Upper lobe of left lung (tissue), 6 donors: ENCODE measurements at regions not wholly inside any gene's neighbourhood (a gene's known extent, or its start where the extent isn't known, plus 50 kb on each side); places are given as distances from the start of the nearest gene placed in this dataset.

Source experiments
- ATAC-seq, 2 donors: fragments of 200-7000 bp; cut with Tn5 transposase; one replicate each; pipeline ENCODE4 v1.9.1; 2022; ENCODE audit warnings: mild to moderate bottlenecking in 2 of 2, moderate library complexity in 2 of 2; ENCODE audit not compliant: low FRiP score in 2 of 2
- DNase-seq, 2 donors: peaks; one replicate each; pipeline ENCODE4 v3.0.0-alpha.2; 2019 to 2020
- H3K27ac ChIP-seq, 4 donors: fragments of 200-600 bp; sonication (generic); one replicate each; pipeline ENCODE4 v1.5.1; 2016 to 2019
- H3K27me3 ChIP-seq, 4 donors: fragments of 200-600 bp; sonication (generic); one replicate each; pipeline ENCODE4 v1.5.1; 2017 to 2019
- H3K36me3 ChIP-seq, 4 donors: fragments of 200-600 bp; sonication (generic); one replicate each; pipeline ENCODE4 v1.5.1; 2016 to 2019
- H3K4me1 ChIP-seq, 4 donors: fragments of 200-600 bp; sonication (generic); one replicate each; pipeline ENCODE4 v1.5.1; 2018 to 2019
- H3K4me3 ChIP-seq, 4 donors: fragments of 200-600 bp; sonication (generic); one replicate each; pipeline ENCODE4 v1.5.1; 2017 to 2019; ENCODE audit warnings: mild to moderate bottlenecking in 2 of 4, moderate library complexity in 1 of 4
- H3K9me3 ChIP-seq, 4 donors: fragments of 200-600 bp; sonication (generic); one replicate each; pipeline ENCODE4 v1.5.1; 2018 to 2019
- EP300 ChIP-seq, 4 donors: sonication (generic); formaldehyde crosslinking; IDR thresholded peaks; one replicate each; pipeline ENCODE4 v1.5.1; 2017; ENCODE audit warnings: antibody characterized with exemption in 4 of 4, control low read depth in 2 of 4
- POLR2A ChIP-seq, 4 donors: fragments of 450-650 bp; IDR thresholded peaks; one replicate each; pipeline ENCODE4 v1.5.1; 2016 to 2017; ENCODE audit warnings: antibody characterized with exemption in 4 of 4, mild to moderate bottlenecking in 2 of 4
- POLR2AphosphoS5 ChIP-seq, 2 donors: sonication (generic); formaldehyde crosslinking; IDR thresholded peaks; one replicate each; pipeline ENCODE4 v1.5.1; 2017; ENCODE audit warnings: antibody characterized with exemption in 2 of 2
- WGBS, 2 donors: methylation state at CpG; one replicate each; pipeline ENCODE4 v1.1.5; 2017 to 2018; 5-methylcytosine and 5-hydroxymethylcytosine counted together
- TF ChIP-seq, protein P1 (sequence below), 6 experiments: fragments of 450-650 bp in 4 of 6; fragments of 200-600 bp in 2 of 6; sonication (generic) in 2 of 6; IDR thresholded peaks; one replicate each; pipeline ENCODE4 v1.5.1; 2016 to 2019; ENCODE audit warnings: antibody characterized with exemption in 6 of 6
- donor health status: DM: no; HTN: no; CAD: no; lungs with moderate emphysema.
- donor health status: DM: no; HTN: yes; CAD: no; lungs with severe emphysema.

DNA sequence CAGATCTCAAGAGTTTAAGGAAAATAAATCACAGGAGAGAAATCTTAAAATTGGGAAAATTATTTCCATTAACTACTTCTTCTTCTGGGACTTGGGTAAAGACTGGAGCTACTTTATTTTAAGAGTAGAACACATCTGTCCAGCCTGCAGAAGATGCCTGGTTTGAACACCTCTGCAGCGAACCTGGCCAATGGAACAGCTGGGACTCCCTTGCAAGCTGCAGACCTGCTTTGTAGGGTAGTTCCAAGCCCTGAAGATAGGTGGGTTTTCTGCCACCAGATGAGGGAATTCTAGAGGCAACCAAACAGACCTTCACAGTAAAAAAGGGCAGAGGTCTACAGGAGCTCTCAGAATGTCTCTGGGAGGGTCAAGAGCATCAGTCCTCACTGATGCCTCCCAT, 86.5 kb upstream of the CACNA1E start:
- Histone ChIP-seq H3K36me3 (no peaks in the 10 kb centered on the region), H3K4me1 (no peaks in the 10 kb centered on the region), H3K27ac (no peak overlapping the region), H3K27me3 (no peaks in the 10 kb centered on the region), H3K9me3 (no peaks in the 10 kb centered on the region), H3K4me3 (no peak overlapping the region)
- ATAC-seq (no peak), DNase-seq (no peak)
- TF ChIP-seq, protein P1, sequence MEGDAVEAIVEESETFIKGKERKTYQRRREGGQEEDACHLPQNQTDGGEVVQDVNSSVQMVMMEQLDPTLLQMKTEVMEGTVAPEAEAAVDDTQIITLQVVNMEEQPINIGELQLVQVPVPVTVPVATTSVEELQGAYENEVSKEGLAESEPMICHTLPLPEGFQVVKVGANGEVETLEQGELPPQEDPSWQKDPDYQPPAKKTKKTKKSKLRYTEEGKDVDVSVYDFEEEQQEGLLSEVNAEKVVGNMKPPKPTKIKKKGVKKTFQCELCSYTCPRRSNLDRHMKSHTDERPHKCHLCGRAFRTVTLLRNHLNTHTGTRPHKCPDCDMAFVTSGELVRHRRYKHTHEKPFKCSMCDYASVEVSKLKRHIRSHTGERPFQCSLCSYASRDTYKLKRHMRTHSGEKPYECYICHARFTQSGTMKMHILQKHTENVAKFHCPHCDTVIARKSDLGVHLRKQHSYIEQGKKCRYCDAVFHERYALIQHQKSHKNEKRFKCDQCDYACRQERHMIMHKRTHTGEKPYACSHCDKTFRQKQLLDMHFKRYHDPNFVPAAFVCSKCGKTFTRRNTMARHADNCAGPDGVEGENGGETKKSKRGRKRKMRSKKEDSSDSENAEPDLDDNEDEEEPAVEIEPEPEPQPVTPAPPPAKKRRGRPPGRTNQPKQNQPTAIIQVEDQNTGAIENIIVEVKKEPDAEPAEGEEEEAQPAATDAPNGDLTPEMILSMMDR (IDR thresholded peaks at IDR 0.05) = no peak
- TF ChIP-seq POLR2A (IDR thresholded peaks at IDR 0.05) = no peak
- no peak for TF ChIP-seq EP300 (IDR thresholded peaks at IDR 0.05)
- no peak for TF ChIP-seq POLR2AphosphoS5 (IDR thresholded peaks at IDR 0.05)
- 85 to 89% methylated on average over 1 of the region's 1 CpG for WGBS, 2 donors

DNA sequence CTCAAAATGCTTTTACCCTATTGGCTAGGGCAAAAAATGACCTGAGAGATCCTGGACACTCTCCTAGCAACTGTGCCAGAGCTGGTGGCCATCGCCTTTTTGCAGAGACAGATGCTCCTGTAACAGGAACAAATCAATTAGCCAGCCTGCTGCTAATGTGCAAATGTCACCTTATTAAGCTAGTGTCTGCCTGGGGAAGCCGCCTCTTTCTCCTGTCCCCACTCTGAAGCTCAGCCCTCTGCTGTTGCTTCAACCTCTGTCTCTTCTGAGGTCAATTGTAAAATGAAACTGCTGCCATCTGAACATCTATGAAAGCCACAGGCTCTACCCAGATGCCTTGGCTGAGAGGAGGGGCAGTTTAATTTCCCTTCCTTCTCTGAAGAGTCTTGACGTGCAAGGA, 85.5 kb upstream of the CACNA1E start:
- Histone ChIP-seq H3K4me1 (no peaks in the 10 kb centered on the region), H3K36me3 (no peaks in the 10 kb centered on the region), H3K27ac (no peak overlapping the region), H3K9me3 (no peaks in the 10 kb centered on the region), H3K4me3 (no peak overlapping the region), H3K27me3 (no peaks in the 10 kb centered on the region)
- ATAC-seq = no peak
- no peak for DNase-seq
- 47 to 64% methylated on average over 2 to 3 of the region's 3 CpGs for WGBS, 2 donors
- no peak for TF ChIP-seq POLR2A (IDR thresholded peaks at IDR 0.05)
- no peak for TF ChIP-seq POLR2AphosphoS5 (IDR thresholded peaks at IDR 0.05)
- TF ChIP-seq, protein P1 (IDR thresholded peaks at IDR 0.05) = no peak
- TF ChIP-seq EP300 (IDR thresholded peaks at IDR 0.05) = no peak

DNA sequence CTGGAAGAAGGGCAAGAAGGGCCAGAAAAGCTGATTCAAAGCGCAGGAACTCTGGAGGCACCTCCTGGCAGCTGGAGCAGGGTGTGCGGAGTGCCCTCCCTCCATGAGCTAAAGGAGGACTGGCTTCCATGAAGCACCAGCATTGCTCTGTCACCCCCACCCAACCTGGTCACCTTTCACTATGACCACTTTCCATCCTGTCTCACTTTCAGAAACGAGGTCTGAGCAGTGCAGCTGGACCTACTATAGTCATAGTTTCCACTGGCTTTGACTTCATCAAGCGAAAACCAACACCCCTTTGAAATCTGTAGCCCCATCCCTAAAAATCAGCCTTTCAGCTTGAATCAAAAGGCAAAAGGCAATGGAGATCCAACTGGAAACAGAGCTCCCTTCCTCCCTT, 84.8 kb upstream of the CACNA1E start:
- no peak overlapping the region for H3K4me3 ChIP-seq
- ATAC-seq (no peak), DNase-seq (no peak)
- no peaks in the 10 kb centered on the region for H3K27me3 ChIP-seq
- no peak for TF ChIP-seq EP300 (IDR thresholded peaks at IDR 0.05)
- no peak for TF ChIP-seq POLR2A (IDR thresholded peaks at IDR 0.05)
- TF ChIP-seq, protein P1 (IDR thresholded peaks at IDR 0.05) = no peak
- TF ChIP-seq POLR2AphosphoS5 (IDR thresholded peaks at IDR 0.05) = no peak
- H3K36me3 ChIP-seq = no peaks in the 10 kb centered on the region
- H3K4me1 ChIP-seq = no peaks in the 10 kb centered on the region
- H3K9me3 ChIP-seq = no peaks in the 10 kb centered on the region
- no peak overlapping the region for H3K27ac ChIP-seq
- 79 to 85% methylated on average over 4 of the region's 4 CpGs for WGBS, 2 donors

DNA sequence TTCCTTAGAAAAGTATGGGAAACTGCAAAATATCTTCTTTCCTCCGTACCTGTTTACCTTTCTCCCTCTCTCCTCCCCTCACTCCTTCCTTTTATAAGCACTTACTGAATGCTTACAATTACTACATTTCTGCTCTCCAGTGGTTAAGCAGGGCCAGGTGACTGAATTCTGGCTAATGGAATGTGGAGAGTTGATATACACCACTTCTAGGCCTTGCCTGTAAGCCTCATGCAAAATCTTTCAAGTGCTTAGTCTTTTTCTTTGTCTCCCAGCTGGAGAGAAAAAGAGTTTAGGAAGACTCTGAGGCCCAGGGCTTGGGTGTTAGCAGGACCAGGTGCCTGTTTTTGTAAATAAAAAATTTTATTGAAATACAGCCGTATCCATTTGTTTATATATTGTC, 77.7 kb upstream of the CACNA1E start:
- DNase-seq = no peak
- WGBS, 2 donors = 59 to 62% methylated on average over 2 of the region's 2 CpGs
- no peaks in the 10 kb centered on the region for H3K9me3 ChIP-seq
- TF ChIP-seq, protein P1 (IDR thresholded peaks at IDR 0.05) = no peak
- no peak overlapping the region for H3K27ac ChIP-seq
- no peak overlapping the region for H3K4me3 ChIP-seq
- no peaks in the 10 kb centered on the region for H3K27me3 ChIP-seq
- H3K36me3 ChIP-seq = no peaks in the 10 kb centered on the region
- ATAC-seq = no peak
- no peaks in the 10 kb centered on the region for H3K4me1 ChIP-seq

DNA sequence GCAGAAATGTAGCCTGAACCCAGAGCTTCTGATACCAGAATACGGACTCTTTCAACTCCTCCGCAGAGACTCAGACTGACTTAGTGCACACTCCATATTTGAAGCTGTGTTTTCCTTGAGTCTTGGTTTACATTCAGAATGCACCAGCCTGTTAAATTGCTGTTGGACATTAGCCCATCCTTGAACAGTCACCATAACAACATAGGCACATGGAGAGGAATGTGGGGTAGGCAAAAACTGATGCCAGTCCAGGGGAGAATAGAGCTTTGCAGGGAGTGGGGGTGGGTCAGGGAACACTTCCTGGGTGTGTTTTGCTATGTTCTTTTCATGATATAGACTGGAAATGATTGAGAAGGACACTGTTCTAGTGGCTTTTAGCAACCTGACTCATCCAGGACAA, 76.3 kb upstream of the CACNA1E start:
- no peak for DNase-seq
- Histone ChIP-seq H3K27ac (no peak overlapping the region), H3K36me3 (no peaks in the 10 kb centered on the region), H3K4me3 (no peak overlapping the region), H3K27me3 (no peaks in the 10 kb centered on the region), H3K4me1 (no peaks in the 10 kb centered on the region), H3K9me3 (no peaks in the 10 kb centered on the region)
- TF ChIP-seq EP300 (IDR thresholded peaks at IDR 0.05) (no peak), POLR2A (IDR thresholded peaks at IDR 0.05) (no peak), POLR2AphosphoS5 (IDR thresholded peaks at IDR 0.05) (no peak)
- TF ChIP-seq, protein P1 (IDR thresholded peaks at IDR 0.05) = no peak
- 92 to 95% methylated on average over 2 of the region's 2 CpGs for WGBS, 2 donors
- ATAC-seq = no peak
